ENCODE measurements at regions not wholly inside any gene's neighbourhood (a gene's known extent, or its start where the extent isn't known, plus 50 kb on each side); places are given as distances from the start of the nearest gene placed in this dataset.

GRCh38 chr7:25821225-25821624 is 330.8 kb upstream of the NFE2L3 start:
- ATAC-seq (no peak), DNase-seq (no peak)

- ATAC-seq = no peak
- DNase-seq = no peak
These were observed 329.2 kb upstream of the NFE2L3 start for GRCh38 chr7:25822823-25823222.

- no peak for ATAC-seq
- DNase-seq = no peak
These were observed 328.4 kb upstream of the NFE2L3 start for GRCh38 chr7:25823571-25823970.

DNA sequence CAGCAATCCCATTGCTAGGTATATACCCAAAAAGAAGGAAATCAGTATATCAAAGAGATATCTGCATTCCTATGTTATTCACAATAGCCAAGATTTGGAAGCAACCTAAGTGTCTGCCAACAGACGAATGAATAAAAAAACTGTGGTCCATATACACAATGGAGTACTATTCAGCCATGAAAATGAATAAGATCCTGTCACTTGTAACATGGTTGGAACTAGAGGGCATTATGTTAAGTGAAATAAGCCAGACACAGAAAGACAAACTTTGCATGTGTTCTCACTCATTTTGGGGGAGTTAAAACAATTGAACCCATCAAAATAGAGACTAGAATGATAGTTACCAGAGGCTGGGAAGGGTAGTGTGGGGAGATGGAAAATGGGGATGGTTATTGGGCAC is 323.5 kb upstream of the NFE2L3 start:
- ATAC-seq (no peak), DNase-seq (no peak)

GRCh38 chr7:25829663-25830062 is 322.3 kb upstream of the NFE2L3 start:
- ATAC-seq (no peak), DNase-seq (no peak)

- no peak for DNase-seq
- ATAC-seq = no peak
These were observed 321.8 kb upstream of the NFE2L3 start for GRCh38 chr7:25830215-25830614.

DNA sequence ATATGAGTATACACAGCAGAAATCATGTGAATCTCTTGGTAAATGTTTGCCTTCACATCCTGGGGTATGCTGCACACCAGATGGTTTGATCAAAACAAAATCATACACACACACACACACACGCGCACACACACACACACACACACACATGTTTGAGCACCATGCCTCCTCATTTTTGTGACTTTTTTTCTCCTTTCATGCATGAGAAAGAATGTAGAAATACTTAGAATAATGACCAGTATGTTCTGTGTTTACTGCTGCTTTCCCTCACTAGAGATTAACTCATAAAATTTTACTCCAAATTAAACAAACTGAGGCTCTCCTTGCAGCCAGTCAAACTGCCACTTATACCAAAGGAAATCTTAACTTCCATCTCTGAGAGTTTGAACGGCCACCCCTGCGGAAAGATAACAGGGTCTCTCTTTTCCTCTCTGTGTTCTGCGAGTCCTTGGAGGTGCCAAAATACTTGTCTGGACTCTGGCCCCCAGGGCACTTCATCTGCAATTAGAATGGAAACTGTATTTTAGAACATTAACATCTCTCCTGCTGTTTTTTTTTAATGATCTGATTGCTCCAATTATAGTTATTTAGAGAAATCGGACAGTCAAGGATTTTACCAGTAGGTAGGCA is 320.8 kb upstream of the NFE2L3 start:
- ATAC-seq (no peak), DNase-seq (no peak)

DNA sequence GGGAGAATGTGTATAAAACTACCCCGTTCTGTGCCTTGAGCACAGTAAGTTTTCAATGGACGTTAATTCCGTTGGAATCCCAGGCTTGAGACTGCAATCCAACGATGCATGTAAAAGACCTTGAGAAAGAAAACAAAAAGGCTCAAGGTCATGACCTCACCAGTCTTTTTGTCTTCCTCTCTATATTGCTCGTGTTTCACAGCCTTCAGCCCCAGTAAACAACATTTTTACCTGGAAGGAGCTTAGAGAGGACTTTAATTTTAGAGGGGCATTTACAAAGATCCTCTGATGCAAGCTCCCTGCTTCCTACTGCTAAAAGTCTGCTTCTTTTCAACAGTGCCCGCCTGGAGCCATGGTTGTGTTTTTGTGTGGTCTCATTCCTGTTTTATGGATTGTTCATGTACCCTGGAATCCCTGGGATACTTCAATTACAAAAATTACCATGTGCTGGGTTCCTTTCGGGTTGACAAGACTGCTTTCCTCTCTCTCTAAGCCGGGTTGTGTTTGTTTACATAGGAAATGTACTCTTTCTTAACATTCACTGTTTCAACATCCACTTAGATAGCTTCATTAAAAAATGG is 320.1 kb upstream of the NFE2L3 start:
- DNase-seq (no peak), ATAC-seq (no peak)

- ATAC-seq = no peak
- DNase-seq = no peak
These were observed 319.5 kb upstream of the NFE2L3 start for GRCh38 chr7:25832456-25832855.

DNA sequence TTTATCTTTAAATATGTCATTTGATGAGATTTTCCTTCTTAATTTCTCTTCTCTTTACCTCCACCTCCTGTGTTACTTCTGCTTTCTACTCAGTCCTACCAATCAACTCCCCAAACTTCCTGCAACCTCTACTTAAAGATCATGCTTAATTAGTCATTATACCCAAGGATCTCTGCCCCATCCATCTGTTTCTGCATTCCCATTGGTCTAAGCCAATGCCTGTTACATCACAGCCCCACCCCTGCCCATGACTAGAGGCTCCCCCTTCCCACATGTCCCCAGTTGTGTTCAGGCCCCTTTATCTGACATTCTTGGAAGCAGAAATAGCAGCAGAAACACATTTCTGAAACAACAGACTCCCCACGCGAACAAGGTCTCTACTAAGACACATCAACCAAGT is 319.1 kb upstream of the NFE2L3 start:
- DNase-seq (no peak), ATAC-seq (no peak)

DNA sequence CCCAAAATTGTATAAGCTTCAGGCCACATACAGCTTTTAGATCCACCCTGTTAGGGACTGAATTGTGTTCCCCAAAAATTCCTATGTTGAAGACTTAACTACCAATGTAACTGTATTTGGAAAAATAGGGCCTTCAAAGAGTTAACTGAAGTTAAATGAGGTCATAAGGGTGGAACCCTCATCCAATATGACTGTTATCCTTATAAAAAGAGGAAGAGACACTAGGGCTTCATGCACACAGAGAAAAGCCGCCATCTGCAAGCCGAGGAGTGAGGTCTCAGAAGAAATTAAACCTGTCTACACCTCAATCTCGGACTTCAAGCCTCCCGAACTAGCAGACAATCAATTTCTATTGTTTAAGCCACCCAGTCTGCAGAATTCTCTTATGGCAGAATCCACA is 317.9 kb upstream of the NFE2L3 start:
- DNase-seq = no peak
- no peak for ATAC-seq

DNA sequence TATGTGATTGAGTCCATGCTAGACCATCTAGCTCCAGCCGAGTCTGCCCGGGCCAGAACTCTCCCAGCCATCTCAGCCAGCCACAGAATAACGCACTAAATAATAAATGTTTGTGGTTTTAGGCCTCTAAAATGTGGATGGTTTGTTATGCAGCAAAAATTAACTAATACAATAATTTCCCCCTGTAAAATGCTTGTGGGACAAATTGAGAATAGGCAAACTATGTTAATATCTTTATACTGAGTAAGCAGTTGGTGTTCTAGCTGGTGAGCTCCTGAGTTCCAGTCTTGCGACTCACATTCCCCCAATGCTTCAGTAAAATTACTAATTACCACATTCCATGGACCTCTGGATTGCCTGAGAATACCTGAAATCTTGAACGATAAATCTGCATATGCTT is 316.8 kb upstream of the NFE2L3 start:
- ATAC-seq (no peak), DNase-seq (no peak)

DNA sequence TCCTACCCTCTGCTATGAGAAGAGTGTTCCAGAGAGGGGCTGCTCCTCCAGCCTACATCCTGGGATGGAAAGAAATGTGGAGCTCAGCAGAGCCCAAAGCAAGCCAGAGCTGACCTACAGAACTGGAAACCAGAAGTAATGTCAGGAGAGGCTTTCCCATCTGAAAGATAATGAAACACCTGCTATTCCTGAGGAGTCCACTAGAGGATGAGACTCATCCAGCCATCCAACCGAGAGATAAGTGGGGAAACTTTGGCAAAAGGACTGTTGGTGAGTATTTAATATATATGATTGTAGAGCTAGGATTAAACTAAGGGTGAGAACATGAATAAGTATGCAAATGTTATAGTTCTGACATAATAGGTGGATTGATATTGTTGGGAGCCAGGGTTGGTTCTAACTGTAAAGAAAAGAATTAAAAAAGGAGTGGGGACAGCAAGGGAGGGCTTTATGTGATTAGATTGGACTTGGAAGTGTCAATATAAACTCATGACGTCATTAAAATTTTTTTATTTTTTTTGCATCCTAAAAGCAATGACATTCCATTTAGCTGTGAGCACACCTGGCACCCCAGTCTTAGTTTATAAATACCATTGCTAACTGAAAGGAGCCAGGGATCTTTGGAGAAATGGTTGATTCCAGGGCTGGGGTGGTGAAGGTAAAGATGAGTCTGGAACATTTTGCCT is 312.8 kb upstream of the NFE2L3 start:
- no peak for ATAC-seq
- DNase-seq = no peak

- DNase-seq = no peak
- ATAC-seq = no peak
These were observed 311.7 kb upstream of the NFE2L3 start for GRCh38 chr7:25840209-25840792.

DNA sequence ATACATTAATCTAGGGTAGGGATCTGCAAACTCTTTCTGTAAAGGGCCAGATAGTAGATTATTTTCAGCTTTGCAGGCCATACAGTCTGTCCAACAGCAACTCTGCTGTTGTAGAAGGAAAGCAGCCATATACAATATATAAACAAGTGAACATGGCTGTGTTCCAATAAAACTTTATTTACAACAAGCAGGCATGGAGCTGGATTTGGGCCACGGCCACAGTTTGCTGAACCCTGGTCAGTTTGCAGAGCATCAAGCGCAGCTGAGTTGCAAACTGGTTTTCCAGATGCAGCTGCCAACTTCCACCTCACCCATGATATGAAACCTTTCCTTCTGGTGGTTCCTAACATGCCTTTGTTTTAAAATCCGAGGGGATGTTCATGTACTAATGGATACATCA is 310.4 kb upstream of the NFE2L3 start:
- ATAC-seq = no peak
- DNase-seq = no peak

- ATAC-seq (no peak), DNase-seq (no peak)
These were observed 309.7 kb upstream of the NFE2L3 start for GRCh38 chr7:25842201-25842733.

DNA sequence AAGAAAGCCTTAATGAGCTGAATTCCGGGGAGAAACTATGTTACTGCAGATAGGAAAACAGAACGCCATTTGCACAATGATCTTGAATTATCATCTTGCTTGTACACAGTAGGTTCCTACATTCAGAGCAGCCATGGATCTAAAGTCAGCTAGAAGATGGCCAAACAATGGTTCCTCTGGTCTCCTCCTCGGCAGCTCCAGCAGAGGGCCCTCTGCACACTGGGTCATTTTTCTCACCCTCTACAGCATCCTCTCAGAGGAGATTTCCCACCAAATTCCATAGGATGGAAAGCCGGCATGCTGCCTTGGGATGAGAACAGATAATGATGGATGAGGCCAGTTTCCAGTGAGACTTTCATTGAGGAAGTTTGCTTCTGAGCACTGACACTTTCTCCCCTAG is 308.5 kb upstream of the NFE2L3 start:
- DNase-seq = no peak
- no peak for ATAC-seq

GRCh38 chr7:25844102-25844870 is 307.7 kb upstream of the NFE2L3 start:
- ATAC-seq (no peak), DNase-seq (no peak)

DNA sequence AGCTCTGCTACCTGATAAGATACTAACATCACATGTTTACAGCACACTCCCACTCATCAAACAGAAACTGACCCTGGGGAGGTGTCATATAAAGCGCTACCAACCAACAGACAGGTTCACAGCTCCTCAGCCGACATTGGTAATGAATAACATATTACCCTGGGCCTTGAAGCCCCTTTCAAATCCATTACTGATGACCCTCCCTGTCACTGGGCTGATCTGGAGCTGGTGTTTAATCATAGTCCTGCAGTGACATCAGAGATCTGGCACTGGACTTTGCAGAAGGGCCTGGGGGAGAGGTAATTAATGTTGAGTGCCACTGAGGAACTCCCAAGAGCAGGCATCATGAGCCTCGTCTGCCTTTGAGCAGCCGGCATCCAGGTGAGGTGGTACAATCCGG is 306.5 kb upstream of the NFE2L3 start:
- DNase-seq = no peak
- ATAC-seq = no peak

DNA sequence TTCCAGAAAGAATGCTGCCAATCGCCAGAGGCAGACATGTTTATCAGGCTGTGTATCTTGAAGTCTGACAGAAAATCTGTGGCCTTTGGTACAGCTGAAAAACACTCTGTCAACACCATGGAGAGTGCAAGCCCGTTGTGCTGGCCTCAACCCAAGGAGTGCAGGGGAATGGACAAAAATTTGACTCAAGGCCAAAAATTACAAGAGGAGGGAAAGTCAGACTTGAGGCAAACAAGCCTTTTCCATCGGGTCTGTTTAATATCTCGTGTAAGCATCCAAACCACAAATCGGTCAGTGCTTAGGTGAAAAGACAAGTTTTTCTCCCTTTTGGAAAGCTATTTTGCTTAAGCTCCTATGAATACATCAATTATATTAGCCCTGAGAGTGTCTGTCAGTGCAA is 305.3 kb upstream of the NFE2L3 start:
- DNase-seq = no peak
- ATAC-seq = no peak

DNA sequence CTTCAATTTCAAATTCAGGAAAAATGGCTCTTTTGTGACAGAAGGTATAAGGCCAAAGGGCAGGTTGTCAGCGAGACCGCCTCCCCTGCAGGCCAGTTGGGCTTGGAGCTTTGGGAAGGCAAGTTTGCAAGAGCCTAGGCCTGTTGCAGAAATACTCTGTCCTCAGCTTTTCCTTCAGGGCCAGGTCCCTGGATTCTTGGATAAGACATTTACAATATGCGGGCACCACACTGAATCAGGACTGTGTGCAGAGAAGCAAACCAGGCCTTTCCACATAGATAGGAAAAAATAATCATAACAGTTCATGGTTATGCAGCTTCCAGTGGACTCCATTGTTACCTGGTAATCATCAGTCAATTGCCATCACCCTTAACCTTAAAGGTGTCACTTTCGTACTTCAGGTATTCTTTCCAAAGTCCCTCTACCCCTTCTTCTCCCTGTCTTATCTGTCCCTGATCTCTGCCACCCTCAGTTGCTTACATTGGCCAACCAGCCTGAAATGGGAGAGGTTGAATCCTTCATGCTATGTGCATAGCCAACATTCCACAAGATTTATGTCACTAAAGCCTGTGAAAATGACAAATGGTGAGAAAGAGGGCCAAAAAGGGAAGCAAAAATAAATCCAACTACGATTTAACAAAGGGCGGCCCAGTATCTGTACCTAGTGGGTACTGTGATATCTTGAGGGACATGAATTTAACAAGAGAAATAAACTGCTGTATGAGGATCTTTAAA is 304.5 kb upstream of the NFE2L3 start:
- ATAC-seq = no peak

More for the DNA sequence above, 304.5 kb upstream of the NFE2L3 start:
- no peak for DNase-seq
